Common myeloid progenitor, CD34-positive (primary cell): ENCODE measurements at regions not wholly inside any gene's neighbourhood (a gene's known extent, or its start where the extent isn't known, plus 50 kb on each side); places are given as distances from the start of the nearest gene placed in this dataset.

Source experiments
- CTCF ChIA-PET: fragments of 350-600 bp; sonication (Branson Sonifier 250); formaldehyde crosslinking; loops from one replicate; lab custom pipeline; 2021; ENCODE audit warnings: antibody characterized with exemption; lab: Charles Lee
- POLR2A ChIA-PET: fragments of 350-600 bp; sonication (Branson Sonifier 250); formaldehyde crosslinking; loops from one replicate; lab custom pipeline; 2021; ENCODE audit warnings: antibody characterized with exemption; lab: Charles Lee
- DNase-seq, 3 donors: peaks; one replicate each; pipeline versions ENCODE4 v3.0.0 to v3.0.0-alpha.2; 2013
- H3K27ac ChIP-seq, 2 experiments: 1 replicate in 1 of 2; 2 replicates in 1 of 2; pipeline ENCODE4 v1.7.0; 2013; ENCODE audit warnings: inconsistent platforms in 2 of 2, low read length in 2 of 2, mild to moderate bottlenecking in 2 of 2, low read depth in 1 of 2, moderate library complexity in 1 of 2; ENCODE audit not compliant: severe bottlenecking in 2 of 2, insufficient read depth in 1 of 2, poor library complexity in 1 of 2
- H3K27me3 ChIP-seq, 5 experiments: replicated peaks in 2 of 5; 1 replicate in 3 of 5; 2 replicates in 2 of 5; pipeline versions ENCODE4 v1.6.1 to v1.7.0; 2013; ENCODE audit warnings: low read length in 4 of 5, mild to moderate bottlenecking in 2 of 5, moderate library complexity in 2 of 5, inconsistent platforms in 1 of 5; ENCODE audit not compliant: insufficient read depth in 5 of 5, control insufficient read depth in 4 of 5
- H3K36me3 ChIP-seq, 4 experiments: 1 replicate in 2 of 4; 2 replicates in 2 of 4; pipeline versions ENCODE4 v1.6.1 to v1.7.0; 2013; ENCODE audit warnings: low read length in 3 of 4, control low read depth in 1 of 4, mild to moderate bottlenecking in 1 of 4; ENCODE audit not compliant: control insufficient read depth in 4 of 4, insufficient read depth in 4 of 4
- H3K4me1 ChIP-seq, 4 experiments: 1 replicate in 3 of 4; 2 replicates in 1 of 4; pipeline versions ENCODE4 v1.6.1 to v1.7.1; 2013; ENCODE audit warnings: low read length in 3 of 4, mild to moderate bottlenecking in 3 of 4, control low read depth in 1 of 4, inconsistent platforms in 1 of 4, moderate library complexity in 1 of 4; ENCODE audit not compliant: control insufficient read depth in 4 of 4, insufficient read depth in 4 of 4; ENCODE audit errors: control extremely low read depth in 1 of 4
- H3K4me3 ChIP-seq, 7 experiments: 1 replicate in 4 of 7; 2 replicates in 3 of 7; pipeline versions ENCODE4 v1.5.1 to v1.7.0; 2013; ENCODE audit warnings: mild to moderate bottlenecking in 7 of 7, low read length in 6 of 7, moderate library complexity in 6 of 7, inconsistent platforms in 2 of 7, low read depth in 2 of 7, control low read depth in 1 of 7; ENCODE audit not compliant: insufficient read depth in 4 of 7, control insufficient read depth in 1 of 7; ENCODE audit errors: extremely low read depth in 1 of 7
- H3K9me3 ChIP-seq, 5 experiments: 1 replicate in 4 of 5; 2 replicates in 1 of 5; pipeline versions ENCODE4 v1.6.1 to v1.7.1; 2013; ENCODE audit warnings: low read length in 4 of 5, mild to moderate bottlenecking in 2 of 5, inconsistent platforms in 1 of 5, low read depth in 1 of 5, moderate library complexity in 1 of 5; ENCODE audit not compliant: control insufficient read depth in 4 of 5, insufficient read depth in 2 of 5; ENCODE audit errors: control extremely low read depth in 1 of 5
- WGBS: methylation state at CpG from one replicate; pipeline ENCODE4 v1.1.5; 2013; ENCODE audit not compliant: insufficient coverage; 5-methylcytosine and 5-hydroxymethylcytosine counted together

- POLR2A ChIA-PET = no interaction called here
- Histone ChIP-seq H3K27ac (no peak overlapping the region), H3K4me1 (no peaks in the 10 kb centered on the region), H3K36me3 (no peaks in the 10 kb centered on the region), H3K27me3 (no peaks in the 10 kb centered on the region), H3K4me3 (no peak overlapping the region), H3K9me3 (no peaks in the 10 kb centered on the region)
- WGBS = no CpG with 5 or more reads among the region's 2 CpGs
- no peak for DNase-seq
- CTCF ChIA-PET = no interaction called here
Observed at GRCh38 chr14:25667387-25667786, 617.4 kb upstream of the STXBP6 start.

GRCh38 chr14:25666877-25667276 is 616.9 kb upstream of the STXBP6 start:
- ChIA-PET CTCF (no interaction called here), POLR2A (no interaction called here)
- no peaks in the 10 kb centered on the region for H3K4me1 ChIP-seq
- H3K27me3 ChIP-seq = no peaks in the 10 kb centered on the region
- no CpG with 5 or more reads among the region's 4 CpGs for WGBS
- no peak overlapping the region for H3K4me3 ChIP-seq
- no peak for DNase-seq
- H3K27ac ChIP-seq = no peak overlapping the region
- H3K36me3 ChIP-seq = no peaks in the 10 kb centered on the region
- no peaks in the 10 kb centered on the region for H3K9me3 ChIP-seq

GRCh38 chr14:25658988-25659387 is 609.0 kb upstream of the STXBP6 start:
- ChIA-PET CTCF (no interaction called here), POLR2A (no interaction called here)
- no peaks in the 10 kb centered on the region for H3K9me3 ChIP-seq
- H3K36me3 ChIP-seq = no peaks in the 10 kb centered on the region
- H3K27me3 ChIP-seq = no peaks in the 10 kb centered on the region
- WGBS = 100% methylated on average over 1 of the region's 2 CpGs
- no peak overlapping the region for H3K4me3 ChIP-seq
- H3K4me1 ChIP-seq = no peaks in the 10 kb centered on the region
- DNase-seq = no peak
- no peak overlapping the region for H3K27ac ChIP-seq

GRCh38 chr14:25630447-25630846 is 580.5 kb upstream of the STXBP6 start:
- H3K27me3 ChIP-seq = no peaks in the 10 kb centered on the region
- H3K4me3 ChIP-seq = no peak overlapping the region
- CTCF ChIA-PET = interaction anchor here (1.3 kb wide), 1 partner anchor 11 kb away, joined by 3 read pairs; no protein-coding TSS in a partner anchor
- H3K36me3 ChIP-seq = no peaks in the 10 kb centered on the region
- H3K27ac ChIP-seq = no peak overlapping the region
- H3K9me3 ChIP-seq = no peaks in the 10 kb centered on the region
- WGBS = 78% methylated on average over 1 of the region's 2 CpGs
- POLR2A ChIA-PET = no interaction called here
- H3K4me1 ChIP-seq = no peaks in the 10 kb centered on the region
- no peak for DNase-seq

- H3K27me3 ChIP-seq = no peaks in the 10 kb centered on the region
- no peak overlapping the region for H3K4me3 ChIP-seq
- POLR2A ChIA-PET = no interaction called here
- DNase-seq = no peak
- H3K27ac ChIP-seq = no peak overlapping the region
- no peaks in the 10 kb centered on the region for H3K4me1 ChIP-seq
- CTCF ChIA-PET = no interaction called here
- H3K36me3 ChIP-seq = no peaks in the 10 kb centered on the region
- H3K9me3 ChIP-seq = no peaks in the 10 kb centered on the region
- WGBS = 95% methylated on average over 2 of the region's 2 CpGs
Observed at GRCh38 chr14:25628978-25629377, 579.0 kb upstream of the STXBP6 start.

- no peaks in the 10 kb centered on the region for H3K27me3 ChIP-seq
- DNase-seq = no peak
- POLR2A ChIA-PET = no interaction called here
- 80% methylated on average over 1 of the region's 2 CpGs for WGBS
- no peaks in the 10 kb centered on the region for H3K4me1 ChIP-seq
- H3K27ac ChIP-seq = no peak overlapping the region
- no peak overlapping the region for H3K4me3 ChIP-seq
- H3K9me3 ChIP-seq = no peaks in the 10 kb centered on the region
- H3K36me3 ChIP-seq = no peaks in the 10 kb centered on the region
- CTCF ChIA-PET = no interaction called here
Observed at GRCh38 chr14:25628390-25628789, 578.4 kb upstream of the STXBP6 start.

GRCh38 chr14:25626986-25627385 is 577.0 kb upstream of the STXBP6 start:
- H3K36me3 ChIP-seq = no peaks in the 10 kb centered on the region
- CTCF ChIA-PET = no interaction called here
- H3K4me3 ChIP-seq = no peak overlapping the region
- no peaks in the 10 kb centered on the region for H3K9me3 ChIP-seq
- H3K4me1 ChIP-seq = no peaks in the 10 kb centered on the region
- DNase-seq = no peak
- H3K27ac ChIP-seq = no peak overlapping the region
- H3K27me3 ChIP-seq = no peaks in the 10 kb centered on the region
- POLR2A ChIA-PET = no interaction called here
- 100% methylated on average over 1 of the region's 2 CpGs for WGBS
